PFSK-1 (cell line): ENCODE measurements at regions not wholly inside any gene's neighbourhood (a gene's known extent, or its start where the extent isn't known, plus 50 kb on each side); places are given as distances from the start of the nearest gene placed in this dataset.

Source experiments
- POLR2AphosphoS5 ChIP-seq: IDR thresholded peaks from 2 replicates; pipeline ENCODE4 v1.6.1; 2012; ENCODE audit warnings: low read depth, mild to moderate bottlenecking, control low read depth, low read length, moderate library complexity
- SIN3A ChIP-seq: IDR thresholded peaks from 2 replicates; pipeline ENCODE4 v1.6.1; 2012; ENCODE audit warnings: mild to moderate bottlenecking, low read length, moderate library complexity, borderline replicate concordance; ENCODE audit not compliant: insufficient read depth

GRCh38 chr5:176740131-176740701 is 70.1 kb upstream of the UNC5A start:
- TF ChIP-seq POLR2AphosphoS5, result no peak
- no peak for TF ChIP-seq SIN3A
